Caco-2 (cell line): ENCODE measurements at regions not wholly inside any gene's neighbourhood (a gene's known extent, or its start where the extent isn't known, plus 50 kb on each side); places are given as distances from the start of the nearest gene placed in this dataset.
"Not testable (repeated sequence)": the region's sequence is repeated elsewhere in the genome, so short reads cannot be mapped to it uniquely, and the experiment has no call there.

Source experiments
- BruUV-seq: library from RNA; stranded (reverse); fragments of 400-500 nt; replicated peaks from 2 replicates; lab custom pipeline; 2021; lab: Mats Ljungman, UMichigan
- CTCF ChIA-PET: fragments of 300-600 bp; sonication (Branson Sonifier 250); formaldehyde crosslinking; loops from one replicate; lab custom pipeline; 2022; ENCODE audit warnings: antibody characterized with exemption; lab: Charles Lee
- POLR2A ChIA-PET: fragments of 300-600 bp; sonication (Branson Sonifier 250); formaldehyde crosslinking; loops from one replicate; lab custom pipeline; 2022; ENCODE audit warnings: antibody characterized with exemption; lab: Charles Lee
- DNase-seq, 2 experiments: peaks; one replicate each; pipeline versions ENCODE4 v3.0.0 to v3.0.0-alpha.2; 2020 to 2022
- H3K27me3 ChIP-seq: replicated peaks from 2 replicates; pipeline ENCODE4 v1.6.0; 2011; ENCODE audit warnings: low read length; ENCODE audit not compliant: control insufficient read depth, insufficient read depth
- H3K36me3 ChIP-seq: 2 replicates; pipeline ENCODE4 v1.5.1; 2011; ENCODE audit warnings: low read length; ENCODE audit not compliant: control insufficient read depth, insufficient read depth
- H3K4me1 ChIP-seq: fragments of 250-450 bp; sonication (Bioruptor Pico); 2 replicates; pipeline ENCODE4 v1.5.1; 2020; ENCODE audit warnings: mild to moderate bottlenecking
- H3K4me3 ChIP-seq: 2 replicates; pipeline ENCODE4 v1.5.1; 2011; ENCODE audit warnings: low read depth, mild to moderate bottlenecking, control low read depth, low read length
- H3K9me3 ChIP-seq: fragments of 250-450 bp; sonication (Bioruptor Pico); 2 replicates; pipeline ENCODE4 v1.5.1; 2020; ENCODE audit warnings: mild to moderate bottlenecking, moderate library complexity
- H3K27ac Mint-ChIP-seq: one replicate; pipeline ENCODE4 v1.8.0; 2022; ENCODE audit warnings: mixed read lengths; ENCODE audit not compliant: unreplicated experiment
- H3K27me3 Mint-ChIP-seq: one replicate; pipeline ENCODE4 v1.8.0; 2022; ENCODE audit warnings: mixed read lengths; ENCODE audit not compliant: insufficient read depth, unreplicated experiment
- H3K36me3 Mint-ChIP-seq: one replicate; pipeline ENCODE4 v1.8.0; 2022; ENCODE audit warnings: mild to moderate bottlenecking, mixed read lengths; ENCODE audit not compliant: insufficient read depth, unreplicated experiment
- H3K4me1 Mint-ChIP-seq: one replicate; pipeline ENCODE4 v1.8.0; 2022; ENCODE audit warnings: low read depth, mixed read lengths; ENCODE audit not compliant: unreplicated experiment
- H3K4me3 Mint-ChIP-seq: one replicate; pipeline ENCODE4 v1.8.0; 2022; ENCODE audit warnings: mild to moderate bottlenecking, moderate library complexity, mixed read lengths; ENCODE audit not compliant: unreplicated experiment
- H3K9me3 Mint-ChIP-seq: one replicate; pipeline ENCODE4 v1.8.0; 2022; ENCODE audit warnings: mixed read lengths; ENCODE audit not compliant: unreplicated experiment
- intact Hi-C: fragments of 100-400 bp; cut with micrococcal nuclease; formaldehyde crosslinking; loops from one replicate; pipeline ENCODE4 v1.10.0; 2022; ENCODE audit not compliant: unreplicated experiment
- TF ChIP-seq, protein P1 (sequence below), 2 experiments: fragments of 200-600 bp in 1 of 2; IDR thresholded peaks; 1 replicate in 1 of 2; 2 replicates in 1 of 2; pipeline versions ENCODE4 v1.5.1 to v1.8.0; 2011 to 2022; ENCODE audit warnings: antibody characterized with exemption in 1 of 2, control low read depth in 1 of 2, inconsistent platforms in 1 of 2, low read depth in 1 of 2, low read length in 1 of 2, mild to moderate bottlenecking in 1 of 2, moderate library complexity in 1 of 2; ENCODE audit not compliant: insufficient read depth in 1 of 2, severe bottlenecking in 1 of 2, unreplicated experiment in 1 of 2

- ChIA-PET CTCF (no interaction called here), POLR2A (no interaction called here)
- DNase-seq = no peak
- Mint-ChIP-seq H3K9me3 (no peaks in the 10 kb centered on the region), H3K36me3 (no peaks in the 10 kb centered on the region), H3K27me3 (peaks cover 2% of the 10 kb centered on the region), H3K4me3 (no peak overlapping the region), H3K4me1 (no peaks in the 10 kb centered on the region), H3K27ac (no peak overlapping the region)
- Histone ChIP-seq H3K9me3 (no peaks in the 10 kb centered on the region), H3K36me3 (no peaks in the 10 kb centered on the region), H3K27me3 (no peaks in the 10 kb centered on the region), H3K4me1 (no peaks in the 10 kb centered on the region), H3K4me3 (no peak overlapping the region)
- BruUV-seq = no TSS peak
- TF ChIP-seq, protein P1, sequence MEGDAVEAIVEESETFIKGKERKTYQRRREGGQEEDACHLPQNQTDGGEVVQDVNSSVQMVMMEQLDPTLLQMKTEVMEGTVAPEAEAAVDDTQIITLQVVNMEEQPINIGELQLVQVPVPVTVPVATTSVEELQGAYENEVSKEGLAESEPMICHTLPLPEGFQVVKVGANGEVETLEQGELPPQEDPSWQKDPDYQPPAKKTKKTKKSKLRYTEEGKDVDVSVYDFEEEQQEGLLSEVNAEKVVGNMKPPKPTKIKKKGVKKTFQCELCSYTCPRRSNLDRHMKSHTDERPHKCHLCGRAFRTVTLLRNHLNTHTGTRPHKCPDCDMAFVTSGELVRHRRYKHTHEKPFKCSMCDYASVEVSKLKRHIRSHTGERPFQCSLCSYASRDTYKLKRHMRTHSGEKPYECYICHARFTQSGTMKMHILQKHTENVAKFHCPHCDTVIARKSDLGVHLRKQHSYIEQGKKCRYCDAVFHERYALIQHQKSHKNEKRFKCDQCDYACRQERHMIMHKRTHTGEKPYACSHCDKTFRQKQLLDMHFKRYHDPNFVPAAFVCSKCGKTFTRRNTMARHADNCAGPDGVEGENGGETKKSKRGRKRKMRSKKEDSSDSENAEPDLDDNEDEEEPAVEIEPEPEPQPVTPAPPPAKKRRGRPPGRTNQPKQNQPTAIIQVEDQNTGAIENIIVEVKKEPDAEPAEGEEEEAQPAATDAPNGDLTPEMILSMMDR (IDR thresholded peaks at IDR 0.05; ENCODE audit: insufficient read depth in 1 of 2, low read depth in 1 of 2, low read length in 1 of 2, severe bottlenecking in 1 of 2, unreplicated experiment in 1 of 2) = no peak
- intact Hi-C loops = no loop called here
Measured at GRCh38 chr9:78713614-78714405, 416.9 kb downstream of the PSAT1 start.

DNA sequence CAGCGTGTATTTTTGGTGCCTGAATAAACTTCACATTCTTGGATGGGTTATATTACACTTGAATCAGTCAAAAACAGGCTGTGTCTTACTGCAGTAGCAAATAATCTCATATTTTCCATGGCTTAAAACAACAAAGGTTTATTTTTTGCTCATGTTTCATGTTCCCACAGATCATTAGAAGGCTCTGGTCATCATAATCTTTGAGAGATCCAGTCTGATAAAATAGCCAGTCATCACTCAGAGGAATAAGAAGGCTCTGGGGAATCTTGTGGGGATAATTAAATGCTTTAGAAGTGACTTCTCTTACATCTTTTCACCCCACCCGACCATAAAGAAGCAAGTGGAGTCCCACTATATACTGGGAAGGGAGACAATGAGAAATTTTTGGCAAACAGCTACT is 417.7 kb downstream of the PSAT1 start:
- no peaks in the 10 kb centered on the region for H3K9me3 Mint-ChIP-seq
- H3K27me3 Mint-ChIP-seq = peaks cover 2% of the 10 kb centered on the region
- no peak overlapping the region for H3K27ac Mint-ChIP-seq
- POLR2A ChIA-PET = no interaction called here
- CTCF ChIA-PET = no interaction called here
- no peak overlapping the region for H3K4me3 Mint-ChIP-seq
- BruUV-seq = no TSS peak
- H3K36me3 Mint-ChIP-seq = no peaks in the 10 kb centered on the region
- DNase-seq = no peak
- Histone ChIP-seq H3K9me3 (no peaks in the 10 kb centered on the region), H3K27me3 (no peaks in the 10 kb centered on the region), H3K4me1 (no peaks in the 10 kb centered on the region), H3K4me3 (no peak overlapping the region), H3K36me3 (no peaks in the 10 kb centered on the region)
- TF ChIP-seq, protein P1 (IDR thresholded peaks at IDR 0.05; ENCODE audit: insufficient read depth in 1 of 2, low read depth in 1 of 2, low read length in 1 of 2, severe bottlenecking in 1 of 2, unreplicated experiment in 1 of 2) = no peak
- H3K4me1 Mint-ChIP-seq = no peaks in the 10 kb centered on the region
- intact Hi-C loops = no loop called here

GRCh38 chr9:78719029-78719428 is 422.1 kb downstream of the PSAT1 start:
- H3K4me3 ChIP-seq, BruUV-seq, CTCF ChIA-PET, H3K27ac Mint-ChIP-seq, H3K27me3 Mint-ChIP-seq, H3K4me1 Mint-ChIP-seq, H3K36me3 ChIP-seq, H3K9me3 Mint-ChIP-seq, intact Hi-C loops, H3K4me3 Mint-ChIP-seq, H3K4me1 ChIP-seq, DNase-seq, H3K36me3 Mint-ChIP-seq, POLR2A ChIA-PET, H3K27me3 ChIP-seq, H3K9me3 ChIP-seq: not testable (repeated sequence)
